ENCODE measurements at regions not wholly inside any gene's neighbourhood (a gene's known extent, or its start where the extent isn't known, plus 50 kb on each side); places are given as distances from the start of the nearest gene placed in this dataset.

DNA sequence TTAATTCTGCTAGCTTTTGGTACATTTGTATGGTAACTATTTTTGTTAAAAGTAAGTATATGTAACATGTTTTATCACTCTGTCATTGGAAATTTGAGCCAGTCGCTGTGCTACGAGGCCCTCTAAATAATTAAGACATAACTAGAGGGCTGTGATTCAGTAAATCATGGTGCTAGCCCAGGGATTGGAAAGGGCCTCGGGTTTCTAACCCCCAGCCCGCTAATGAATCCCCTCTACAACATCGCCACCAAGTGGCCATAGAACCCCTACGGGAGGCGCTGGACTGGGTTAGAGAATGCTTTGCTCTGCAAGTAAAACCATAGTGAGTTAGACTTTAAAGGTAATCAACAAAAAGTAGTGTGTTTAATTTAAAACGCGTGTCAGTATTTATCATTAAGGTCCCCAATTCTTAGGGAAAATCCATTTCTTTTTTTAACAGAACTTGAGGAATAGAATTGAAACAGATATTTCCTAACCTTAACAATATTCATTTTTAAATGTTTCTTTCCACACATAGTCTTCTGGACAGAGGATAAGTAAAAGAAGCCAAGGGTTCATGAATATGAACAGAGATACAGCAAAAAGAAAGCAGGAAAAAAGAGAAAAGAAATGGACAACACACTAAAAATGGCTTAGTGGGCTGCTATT is 744.7 kb downstream of the EPHA3 start:
- in situ Hi-C loops (cut with HindIII; ENCODE audit: low sequenced_read_pairs) = no loop called here
- DNase-seq (ENCODE audit: low read depth, low spot score) = peak; percentile 24
- no peak overlapping the region for H3K4me3 ChIP-seq (ENCODE audit: low read depth, low read length)

DNA sequence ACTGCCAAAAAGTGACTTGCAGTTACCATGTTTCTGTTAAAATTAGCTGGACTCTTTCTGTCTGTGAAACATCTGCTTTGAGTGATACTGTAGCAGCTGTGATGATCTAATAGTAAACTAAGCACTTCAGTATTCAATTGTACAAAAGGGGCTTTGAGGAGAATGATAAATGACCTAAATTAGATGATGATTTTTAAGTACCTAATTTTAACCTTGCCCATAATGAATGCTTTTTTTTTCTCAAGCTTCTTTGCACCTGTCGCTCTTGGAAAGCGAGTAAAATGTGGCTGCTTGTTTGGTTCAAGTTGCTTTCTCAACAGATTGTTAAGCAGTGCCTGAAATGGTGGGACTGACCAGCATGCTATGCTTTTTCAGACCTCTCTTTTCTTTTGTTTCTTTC is 752.3 kb downstream of the EPHA3 start:
- no peak overlapping the region for H3K4me3 ChIP-seq (ENCODE audit: low read depth, low read length)
- DNase-seq (ENCODE audit: low read depth, low spot score) = no peak
- TF ChIP-seq, protein P1, sequence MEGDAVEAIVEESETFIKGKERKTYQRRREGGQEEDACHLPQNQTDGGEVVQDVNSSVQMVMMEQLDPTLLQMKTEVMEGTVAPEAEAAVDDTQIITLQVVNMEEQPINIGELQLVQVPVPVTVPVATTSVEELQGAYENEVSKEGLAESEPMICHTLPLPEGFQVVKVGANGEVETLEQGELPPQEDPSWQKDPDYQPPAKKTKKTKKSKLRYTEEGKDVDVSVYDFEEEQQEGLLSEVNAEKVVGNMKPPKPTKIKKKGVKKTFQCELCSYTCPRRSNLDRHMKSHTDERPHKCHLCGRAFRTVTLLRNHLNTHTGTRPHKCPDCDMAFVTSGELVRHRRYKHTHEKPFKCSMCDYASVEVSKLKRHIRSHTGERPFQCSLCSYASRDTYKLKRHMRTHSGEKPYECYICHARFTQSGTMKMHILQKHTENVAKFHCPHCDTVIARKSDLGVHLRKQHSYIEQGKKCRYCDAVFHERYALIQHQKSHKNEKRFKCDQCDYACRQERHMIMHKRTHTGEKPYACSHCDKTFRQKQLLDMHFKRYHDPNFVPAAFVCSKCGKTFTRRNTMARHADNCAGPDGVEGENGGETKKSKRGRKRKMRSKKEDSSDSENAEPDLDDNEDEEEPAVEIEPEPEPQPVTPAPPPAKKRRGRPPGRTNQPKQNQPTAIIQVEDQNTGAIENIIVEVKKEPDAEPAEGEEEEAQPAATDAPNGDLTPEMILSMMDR (IDR thresholded peaks at IDR 0.05; ENCODE audit: low read depth, low read length) = no peak
- in situ Hi-C loops (cut with HindIII; ENCODE audit: low sequenced_read_pairs) = no loop called here

More for the DNA sequence above, 744.7 kb downstream of the EPHA3 start:
- TF ChIP-seq, protein P1 (IDR thresholded peaks at IDR 0.05; ENCODE audit: low read depth, low read length) = peak; percentile 75

DNA sequence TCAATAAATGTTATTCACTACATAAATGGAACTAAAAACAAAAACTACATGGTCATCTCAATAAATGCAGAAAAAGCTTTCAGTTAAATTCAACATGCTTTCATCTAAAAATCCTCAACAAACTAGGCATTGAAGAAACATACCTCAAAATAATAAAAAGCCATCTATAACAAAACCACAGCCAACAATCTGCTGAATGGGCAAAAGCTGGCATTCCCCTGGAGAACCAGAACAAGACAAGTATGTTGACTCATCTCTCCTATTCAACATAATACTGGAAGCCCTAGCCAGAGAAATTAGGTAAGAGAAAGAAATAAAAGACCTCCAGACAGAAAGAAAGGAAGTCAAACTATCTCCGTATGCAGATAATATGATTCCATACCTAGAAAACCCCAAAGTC is 759.9 kb downstream of the EPHA3 start:
- TF ChIP-seq, protein P1 (IDR thresholded peaks at IDR 0.05; ENCODE audit: low read depth, low read length) = no peak
- DNase-seq (ENCODE audit: low read depth, low spot score) = no peak
- H3K4me3 ChIP-seq (ENCODE audit: low read depth, low read length) = no peak overlapping the region
- in situ Hi-C loops (cut with HindIII; ENCODE audit: low sequenced_read_pairs) = no loop called here

DNA sequence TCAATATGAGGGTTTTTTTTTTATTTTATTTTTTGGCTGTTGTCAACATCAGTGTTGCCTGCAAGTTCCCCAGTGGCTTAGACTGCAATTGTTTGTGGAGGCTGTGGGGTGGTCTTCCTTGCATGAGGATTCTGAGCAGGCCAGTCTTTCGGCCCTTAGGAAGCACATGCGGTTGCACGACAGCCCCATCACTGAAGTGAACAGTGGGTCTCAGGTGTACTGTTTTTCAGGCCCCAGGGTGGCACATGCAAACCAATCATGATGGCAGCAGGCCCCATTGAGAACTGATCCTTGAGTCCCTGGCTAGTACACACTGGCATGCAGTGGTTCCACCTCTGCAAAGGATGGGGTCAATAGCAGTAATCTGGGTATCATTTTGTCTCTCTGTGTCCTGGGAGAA is 768.7 kb downstream of the EPHA3 start:
- TF ChIP-seq, protein P1 (IDR thresholded peaks at IDR 0.05; ENCODE audit: low read depth, low read length) = no peak
- H3K4me3 ChIP-seq (ENCODE audit: low read depth, low read length) = no peak overlapping the region
- in situ Hi-C loops (cut with HindIII; ENCODE audit: low sequenced_read_pairs) = no loop called here
- DNase-seq (ENCODE audit: low read depth, low spot score) = no peak

DNA sequence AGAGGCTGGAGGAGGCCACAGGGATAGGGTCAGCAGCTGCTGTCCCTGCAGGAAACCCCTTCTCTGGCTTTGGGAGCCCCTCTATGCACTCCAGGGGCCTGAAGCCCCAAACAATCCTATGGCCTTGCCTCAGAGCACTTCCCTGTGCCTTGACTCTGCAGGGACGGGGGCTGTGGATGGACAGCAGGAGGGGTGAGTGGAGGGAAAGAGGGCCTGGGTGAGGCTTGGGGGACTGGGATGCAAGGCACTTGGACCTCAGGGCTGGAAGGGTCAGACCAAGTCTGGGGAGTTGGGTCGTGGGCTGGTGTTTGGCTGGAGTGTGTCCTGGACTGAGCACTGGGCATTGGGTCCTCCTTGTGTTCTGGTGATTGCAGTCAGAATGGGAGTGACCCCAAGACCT is 769.8 kb downstream of the EPHA3 start:
- no peak overlapping the region for H3K4me3 ChIP-seq (ENCODE audit: low read depth, low read length)
- TF ChIP-seq, protein P1 (IDR thresholded peaks at IDR 0.05; ENCODE audit: low read depth, low read length) = no peak
- in situ Hi-C loops (cut with HindIII; ENCODE audit: low sequenced_read_pairs) = no loop called here
- DNase-seq (ENCODE audit: low read depth, low spot score) = no peak

DNA sequence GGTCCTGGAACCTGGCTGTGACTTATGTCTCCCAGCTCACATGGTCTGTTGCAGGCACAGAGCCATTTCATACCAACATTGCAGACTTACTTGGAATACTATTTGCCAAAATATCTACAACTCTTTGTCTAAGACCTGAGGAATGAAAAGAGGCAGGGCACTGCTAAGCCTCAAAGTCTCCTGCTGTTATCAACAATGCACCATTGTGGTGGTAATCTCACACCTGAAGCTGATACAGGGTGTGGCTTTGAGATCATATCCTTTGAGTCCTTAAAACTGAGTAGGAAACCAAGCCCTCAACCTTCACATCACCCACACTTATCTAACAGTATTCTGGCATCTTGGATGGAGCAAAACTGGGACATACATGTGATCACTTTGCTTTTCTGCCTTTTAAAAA is 782.0 kb downstream of the EPHA3 start:
- in situ Hi-C loops (cut with HindIII; ENCODE audit: low sequenced_read_pairs) = no loop called here
- no peak for DNase-seq (ENCODE audit: low read depth, low spot score)
- TF ChIP-seq, protein P1 (IDR thresholded peaks at IDR 0.05; ENCODE audit: low read depth, low read length) = no peak
- no peak overlapping the region for H3K4me3 ChIP-seq (ENCODE audit: low read depth, low read length)

Measured in astrocyte of the spinal cord (primary cell).